GM13976 (cell line): ENCODE measurements at regions not wholly inside any gene's neighbourhood (a gene's known extent, or its start where the extent isn't known, plus 50 kb on each side); places are given as distances from the start of the nearest gene placed in this dataset.

Experiments used
- DNase-seq: peaks from one replicate; pipeline ENCODE4 v3.0.0; 2012; ENCODE audit warnings: low spot score
- CTCF ChIP-seq: IDR thresholded peaks from 2 replicates; pipeline ENCODE4 v1.5.1; 2012; ENCODE audit warnings: borderline replicate concordance, mild to moderate bottlenecking; ENCODE audit not compliant: insufficient read depth; ENCODE audit errors: extremely low read depth, missing control alignments, control extremely low read depth
- in situ Hi-C: fragments of 300-500 bp; cut with MboI; formaldehyde crosslinking; loops from one replicate; pipeline ENCODE4 v1.12.0; 2022; ENCODE audit warnings: low sequenced_read_pairs, mixed read lengths, inconsistent platforms; ENCODE audit not compliant: unreplicated experiment

- in situ Hi-C loops: no loop called here
- TF ChIP-seq CTCF: no peak
- DNase-seq: no peak
Measured at GRCh38 chr5:58211441-58211840, 248.4 kb downstream of the PLK2 start.

- in situ Hi-C loops: no loop called here
- DNase-seq: no peak
- no peak for TF ChIP-seq CTCF
Measured at GRCh38 chr5:58208674-58209073, 251.2 kb downstream of the PLK2 start.

GRCh38 chr5:58207076-58207475 is 252.8 kb downstream of the PLK2 start:
- no peak for TF ChIP-seq CTCF
- in situ Hi-C loops: no loop called here
- no peak for DNase-seq

- in situ Hi-C loops: no loop called here
- no peak for DNase-seq
- no peak for TF ChIP-seq CTCF
Measured at GRCh38 chr5:58204966-58205365, 254.9 kb downstream of the PLK2 start.

- DNase-seq: no peak
- in situ Hi-C loops: no loop called here
Measured at GRCh38 chr5:58202941-58203444, 256.9 kb downstream of the PLK2 start.

GRCh38 chr5:58201922-58202648 is 257.8 kb downstream of the PLK2 start:
- no peak for TF ChIP-seq CTCF
- no peak for DNase-seq
- in situ Hi-C loops: no loop called here

More at GRCh38 chr5:58202941-58203444, 256.9 kb downstream of the PLK2 start:
- no peak for TF ChIP-seq CTCF
